Panc1 (cell line): ENCODE measurements at regions not wholly inside any gene's neighbourhood (a gene's known extent, or its start where the extent isn't known, plus 50 kb on each side); places are given as distances from the start of the nearest gene placed in this dataset.

Experiments
- CTCF ChIP-seq: fragments of 450-650 bp; IDR thresholded peaks from 2 replicates; pipeline ENCODE4 v1.5.1; 2017; ENCODE audit warnings: mild to moderate bottlenecking
- POLR2AphosphoS5 ChIP-seq: IDR thresholded peaks from 2 replicates; pipeline ENCODE4 v1.6.1; 2012; ENCODE audit warnings: mild to moderate bottlenecking, low read depth, low read length, moderate library complexity
- TCF7L2 ChIP-seq: IDR thresholded peaks from 2 replicates; pipeline ENCODE4 v1.6.1; 2011; ENCODE audit warnings: mild to moderate bottlenecking, low read depth, low read length, inconsistent platforms
- TF ChIP-seq, protein P1 (sequence below), 2 experiments: IDR thresholded peaks; 2 replicates each; pipeline ENCODE4 v1.6.1; 2011 to 2012; ENCODE audit warnings: low read depth in 2 of 2, control low read depth in 1 of 2, low read length in 1 of 2, mild to moderate bottlenecking in 1 of 2, moderate library complexity in 1 of 2; ENCODE audit not compliant: insufficient read depth in 1 of 2

DNA sequence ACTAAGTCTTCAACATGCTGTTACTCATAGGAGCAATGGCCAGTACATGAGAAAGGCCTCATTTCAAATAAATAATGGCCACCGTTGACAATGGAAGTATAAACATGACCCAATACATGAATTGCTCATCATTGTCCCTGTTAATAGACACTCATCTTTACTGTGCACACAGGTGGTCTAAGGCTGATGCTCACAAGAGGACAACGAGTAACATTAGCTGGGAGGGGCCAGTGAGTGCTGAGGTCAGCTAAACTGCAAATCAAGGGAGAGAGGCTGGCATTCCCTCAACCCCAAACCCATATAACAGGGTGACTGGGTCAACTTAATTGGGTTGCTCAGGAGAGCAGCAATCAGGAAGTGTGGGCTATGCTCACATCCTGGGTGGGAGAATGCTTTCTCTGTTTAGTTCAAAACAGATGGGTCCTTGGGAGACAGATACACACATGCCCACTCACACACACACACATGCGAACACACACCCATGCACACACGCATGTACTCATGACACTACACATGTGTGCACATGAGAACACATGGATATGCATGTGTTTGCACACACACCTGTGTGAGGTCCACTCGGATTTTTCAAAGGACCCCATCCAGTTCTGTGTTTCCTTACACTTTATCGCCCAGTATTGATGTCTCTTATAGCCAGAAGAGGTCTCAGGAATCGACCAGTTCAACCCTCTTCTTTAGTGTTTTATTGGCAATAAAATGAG lies 172.0 kb downstream of the INHBB start:
- TF ChIP-seq POLR2AphosphoS5 (no peak), CTCF (no peak), TCF7L2 (no peak)
- TF ChIP-seq, protein P1, sequence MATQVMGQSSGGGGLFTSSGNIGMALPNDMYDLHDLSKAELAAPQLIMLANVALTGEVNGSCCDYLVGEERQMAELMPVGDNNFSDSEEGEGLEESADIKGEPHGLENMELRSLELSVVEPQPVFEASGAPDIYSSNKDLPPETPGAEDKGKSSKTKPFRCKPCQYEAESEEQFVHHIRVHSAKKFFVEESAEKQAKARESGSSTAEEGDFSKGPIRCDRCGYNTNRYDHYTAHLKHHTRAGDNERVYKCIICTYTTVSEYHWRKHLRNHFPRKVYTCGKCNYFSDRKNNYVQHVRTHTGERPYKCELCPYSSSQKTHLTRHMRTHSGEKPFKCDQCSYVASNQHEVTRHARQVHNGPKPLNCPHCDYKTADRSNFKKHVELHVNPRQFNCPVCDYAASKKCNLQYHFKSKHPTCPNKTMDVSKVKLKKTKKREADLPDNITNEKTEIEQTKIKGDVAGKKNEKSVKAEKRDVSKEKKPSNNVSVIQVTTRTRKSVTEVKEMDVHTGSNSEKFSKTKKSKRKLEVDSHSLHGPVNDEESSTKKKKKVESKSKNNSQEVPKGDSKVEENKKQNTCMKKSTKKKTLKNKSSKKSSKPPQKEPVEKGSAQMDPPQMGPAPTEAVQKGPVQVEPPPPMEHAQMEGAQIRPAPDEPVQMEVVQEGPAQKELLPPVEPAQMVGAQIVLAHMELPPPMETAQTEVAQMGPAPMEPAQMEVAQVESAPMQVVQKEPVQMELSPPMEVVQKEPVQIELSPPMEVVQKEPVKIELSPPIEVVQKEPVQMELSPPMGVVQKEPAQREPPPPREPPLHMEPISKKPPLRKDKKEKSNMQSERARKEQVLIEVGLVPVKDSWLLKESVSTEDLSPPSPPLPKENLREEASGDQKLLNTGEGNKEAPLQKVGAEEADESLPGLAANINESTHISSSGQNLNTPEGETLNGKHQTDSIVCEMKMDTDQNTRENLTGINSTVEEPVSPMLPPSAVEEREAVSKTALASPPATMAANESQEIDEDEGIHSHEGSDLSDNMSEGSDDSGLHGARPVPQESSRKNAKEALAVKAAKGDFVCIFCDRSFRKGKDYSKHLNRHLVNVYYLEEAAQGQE (IDR thresholded peaks at IDR 0.05; ENCODE audit: insufficient read depth in 1 of 2, low read depth in 2 of 2, low read length in 1 of 2) = no peak
